Thyroid gland (tissue), 4 donors: ENCODE measurements at regions not wholly inside any gene's neighbourhood (a gene's known extent, or its start where the extent isn't known, plus 50 kb on each side); places are given as distances from the start of the nearest gene placed in this dataset.

Experiments used
- CTCF ChIP-seq, 6 experiments: fragments of 200-600 bp in 3 of 6; fragments of 450-650 bp in 3 of 6; sonication (generic) in 3 of 6; IDR thresholded peaks; one replicate each; pipeline ENCODE4 v1.5.1; 2016 to 2019; ENCODE audit warnings: antibody characterized with exemption in 6 of 6, mild to moderate bottlenecking in 2 of 6, inconsistent platforms in 1 of 6, moderate library complexity in 1 of 6
- POLR2A ChIP-seq, 2 donors: fragments of 450-650 bp; IDR thresholded peaks; one replicate each; pipeline ENCODE4 v1.6.1; 2017; ENCODE audit warnings: antibody characterized with exemption in 2 of 2, mild to moderate bottlenecking in 2 of 2, moderate library complexity in 1 of 2

GRCh38 chr2:37447446-37447845 lies 103.0 kb downstream of the QPCT start:
- no peak for TF ChIP-seq CTCF (IDR thresholded peaks at IDR 0.05)
- TF ChIP-seq POLR2A (IDR thresholded peaks at IDR 0.05) = no peak
